ENCODE measurements at regions not wholly inside any gene's neighbourhood (a gene's known extent, or its start where the extent isn't known, plus 50 kb on each side); places are given as distances from the start of the nearest gene placed in this dataset.

GRCh38 chr2:155310589-155310988 lies 612.1 kb downstream of the KCNJ3 start:
- DNase-seq, result peak in 1 of 58 donors; percentile 6

- no peak for DNase-seq
Measured at GRCh38 chr2:155309483-155309882, 611.0 kb downstream of the KCNJ3 start.

GRCh38 chr2:155308367-155309009 lies 610.0 kb downstream of the KCNJ3 start:
- DNase-seq, result no peak

GRCh38 chr2:155301221-155301620 lies 602.7 kb downstream of the KCNJ3 start:
- DNase-seq, result no peak

GRCh38 chr2:155298001-155298400 lies 599.5 kb downstream of the KCNJ3 start:
- no peak for DNase-seq

GRCh38 chr2:155294358-155294757 lies 595.9 kb downstream of the KCNJ3 start:
- no peak for DNase-seq

- no peak for DNase-seq
Measured at GRCh38 chr2:155281907-155282306, 583.4 kb downstream of the KCNJ3 start.

- DNase-seq, result no peak
Measured at GRCh38 chr2:155273323-155273722, 574.8 kb downstream of the KCNJ3 start.

- no peak for DNase-seq
Measured at GRCh38 chr2:155266583-155266982, 568.1 kb downstream of the KCNJ3 start.

- no peak for DNase-seq
Measured at GRCh38 chr2:155266109-155266508, 567.6 kb downstream of the KCNJ3 start.

- DNase-seq, result no peak
Measured at GRCh38 chr2:155256803-155257202, 558.3 kb downstream of the KCNJ3 start.

GRCh38 chr2:155250800-155251199 lies 552.3 kb downstream of the KCNJ3 start:
- DNase-seq, result peak in 4 of 58 donors; percentile 1 to 17 (median 2)

GRCh38 chr2:155240176-155240575 lies 541.7 kb downstream of the KCNJ3 start:
- DNase-seq, result no peak

GRCh38 chr2:155235710-155236109 lies 537.2 kb downstream of the KCNJ3 start:
- DNase-seq, result no peak

- peak in 2 of 58 donors; percentile 2 to 20 for DNase-seq
Measured at GRCh38 chr2:155223781-155224406, 525.4 kb downstream of the KCNJ3 start.

GRCh38 chr2:155218945-155219344 lies 520.5 kb downstream of the KCNJ3 start:
- DNase-seq, result no peak

- DNase-seq, result no peak
Measured at GRCh38 chr2:155218292-155218924, 519.9 kb downstream of the KCNJ3 start.

- DNase-seq, result no peak
Measured at GRCh38 chr2:155215037-155215707, 516.7 kb downstream of the KCNJ3 start.

- no peak for DNase-seq
Measured at GRCh38 chr2:155209696-155210450, 511.4 kb downstream of the KCNJ3 start.

- no peak for DNase-seq
Measured at GRCh38 chr2:155203178-155203577, 504.7 kb downstream of the KCNJ3 start.

- no peak for DNase-seq
Measured at GRCh38 chr2:155200753-155201152, 502.3 kb downstream of the KCNJ3 start.

All from anterior cingulate cortex (tissue), 58 donors.